ENCODE measurements at regions not wholly inside any gene's neighbourhood (a gene's known extent, or its start where the extent isn't known, plus 50 kb on each side); places are given as distances from the start of the nearest gene placed in this dataset.

- TF ChIP-seq GLI4 (tag by site-specific recombination; IDR thresholded peaks at IDR 0.05) (no peak), PRDM4 (tag by site-specific recombination; IDR thresholded peaks at IDR 0.05) (no peak), ZNF670 (tag by site-specific recombination; IDR thresholded peaks at IDR 0.05; ENCODE audit: low read depth) (no peak), ZNF24 (tag by site-specific recombination; IDR thresholded peaks at IDR 0.05) (no peak), ZNF174 (tag by site-specific recombination; IDR thresholded peaks at IDR 0.05) (no peak), GLI2 (tag by site-specific recombination; IDR thresholded peaks at IDR 0.05; ENCODE audit: borderline replicate concordance, low read depth) (no peak), ZNF211 (tag by site-specific recombination; IDR thresholded peaks at IDR 0.05; ENCODE audit: low read depth) (no peak), ZNF529 (tag by site-specific recombination; IDR thresholded peaks at IDR 0.05; ENCODE audit: insufficient replicate concordance) (no peak)
These were observed 1389.2 kb upstream of the NUDT12 start (continued) for GRCh38 chr5:104951829-104952228.

GRCh38 chr5:104947076-104947475, 1384.5 kb upstream of the NUDT12 start:
- POLR2A ChIA-PET = no interaction called here
- CTCF ChIA-PET = no interaction called here
- H3K36me3 ChIP-seq (ENCODE audit: control insufficient read depth in 2 of 2, insufficient read depth in 1 of 2, low read length in 2 of 2) = no peaks in the 10 kb centered on the region
- no peak overlapping the region for H3K27ac ChIP-seq (ENCODE audit: extremely low read depth, low read depth, low read length)
- no peaks in the 10 kb centered on the region for H3K4me1 ChIP-seq (ENCODE audit: control insufficient read depth, insufficient read depth, low read length)
- H3K9me3 ChIP-seq (ENCODE audit: control insufficient read depth, insufficient read depth, low read depth, low read length) = no peaks in the 10 kb centered on the region
- H3K4me3 ChIP-seq (ENCODE audit: low read depth, low read length) = no peak overlapping the region
- TF ChIP-seq ZNF488 (tag by site-specific recombination; IDR thresholded peaks at IDR 0.05) = no peak
- TF ChIP-seq TSHZ1 (tag by site-specific recombination; IDR thresholded peaks at IDR 0.05; ENCODE audit: borderline replicate concordance) = no peak
- no peak for TF ChIP-seq ZNF184 (tag by site-specific recombination; IDR thresholded peaks at IDR 0.05)
- no peak for TF ChIP-seq INSM2 (tag by site-specific recombination; IDR thresholded peaks at IDR 0.05)
- TF ChIP-seq ZNF214 (tag by site-specific recombination; IDR thresholded peaks at IDR 0.05; ENCODE audit: borderline replicate concordance) = no peak
- TF ChIP-seq PATZ1 (tag by site-specific recombination; IDR thresholded peaks at IDR 0.05) = no peak
- no peak for TF ChIP-seq ZBTB21 (tag by site-specific recombination; IDR thresholded peaks at IDR 0.05)
- no peak for TF ChIP-seq ZNF280C (tag by site-specific recombination; IDR thresholded peaks at IDR 0.05)
- no peak for TF ChIP-seq ZNF426 (tag by site-specific recombination; IDR thresholded peaks at IDR 0.05)
- TF ChIP-seq ZNF549 (tag by site-specific recombination; IDR thresholded peaks at IDR 0.05) = no peak
- TF ChIP-seq ZNF37A (tag by site-specific recombination; IDR thresholded peaks at IDR 0.05) = no peak
- no peak for TF ChIP-seq ZNF16 (tag by site-specific recombination; IDR thresholded peaks at IDR 0.05; ENCODE audit: low read depth)
- TF ChIP-seq ZNF837 (tag by site-specific recombination; IDR thresholded peaks at IDR 0.05) = no peak
- no peak for TF ChIP-seq REPIN1 (tag by site-specific recombination; IDR thresholded peaks at IDR 0.05; ENCODE audit: low read depth)
- no peak for TF ChIP-seq HOXA7 (CRISPR knock-in tag; IDR thresholded peaks at IDR 0.05; ENCODE audit: borderline replicate concordance)
- TF ChIP-seq ZNF394 (tag by site-specific recombination; IDR thresholded peaks at IDR 0.05; ENCODE audit: borderline replicate concordance) = no peak
- TF ChIP-seq ZNF776 (tag by site-specific recombination; IDR thresholded peaks at IDR 0.05; ENCODE audit: borderline replicate concordance) = no peak

Measured in HEK293 (cell line).